Colon (tissue), 2 donors: ENCODE measurements at regions not wholly inside any gene's neighbourhood (a gene's known extent, or its start where the extent isn't known, plus 50 kb on each side); places are given as distances from the start of the nearest gene placed in this dataset.

Experiments
- FAIRE-seq: peaks from 2 replicates; lab custom pipeline; 2012; peaks lifted over from hg19 to GRCh38; lab: Jason Lieb, UNC
- donor health status: control.
- donor health status: control.

GRCh38 chr13:88883741-88884140 is 1212.6 kb downstream of the SLITRK5 start:
- no peak for FAIRE-seq

- FAIRE-seq, result no peak
Observed at GRCh38 chr13:88887045-88887662, 1216.0 kb downstream of the SLITRK5 start.

DNA sequence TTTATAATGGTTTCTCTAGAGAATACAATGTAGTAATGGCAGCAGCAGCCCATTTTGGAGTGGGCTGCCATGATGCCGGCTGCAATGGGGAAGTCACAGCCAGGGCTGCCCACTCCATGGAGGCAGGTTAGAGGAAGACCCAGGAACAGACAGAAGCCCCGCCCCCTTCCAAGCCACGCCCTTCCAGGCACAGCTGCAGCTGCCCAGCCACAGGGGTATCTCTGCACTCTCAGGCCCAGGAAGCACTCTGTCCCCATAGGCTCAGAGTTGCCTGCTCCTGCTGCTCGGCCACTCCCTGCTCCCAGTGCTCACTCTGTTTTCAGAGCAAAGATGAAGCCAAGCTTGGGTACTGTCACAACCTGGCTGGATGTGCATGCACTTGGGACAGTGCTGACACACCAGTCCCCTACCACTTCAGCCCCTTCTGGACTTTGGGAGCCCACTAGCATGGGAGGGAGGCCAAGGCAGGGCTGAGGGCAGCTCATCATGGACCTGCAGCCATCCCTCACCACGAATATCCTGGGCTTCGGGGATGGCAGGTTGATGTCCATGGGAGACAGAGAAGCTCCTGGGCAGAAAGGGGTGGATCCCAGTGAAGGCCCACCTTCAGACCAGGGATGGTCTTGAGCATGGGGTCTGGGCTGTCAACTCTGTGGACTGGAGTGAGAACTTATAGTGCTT is 1224.2 kb downstream of the SLITRK5 start:
- FAIRE-seq, result no peak

GRCh38 chr13:88896466-88896865 is 1225.3 kb downstream of the SLITRK5 start:
- FAIRE-seq, result no peak

DNA sequence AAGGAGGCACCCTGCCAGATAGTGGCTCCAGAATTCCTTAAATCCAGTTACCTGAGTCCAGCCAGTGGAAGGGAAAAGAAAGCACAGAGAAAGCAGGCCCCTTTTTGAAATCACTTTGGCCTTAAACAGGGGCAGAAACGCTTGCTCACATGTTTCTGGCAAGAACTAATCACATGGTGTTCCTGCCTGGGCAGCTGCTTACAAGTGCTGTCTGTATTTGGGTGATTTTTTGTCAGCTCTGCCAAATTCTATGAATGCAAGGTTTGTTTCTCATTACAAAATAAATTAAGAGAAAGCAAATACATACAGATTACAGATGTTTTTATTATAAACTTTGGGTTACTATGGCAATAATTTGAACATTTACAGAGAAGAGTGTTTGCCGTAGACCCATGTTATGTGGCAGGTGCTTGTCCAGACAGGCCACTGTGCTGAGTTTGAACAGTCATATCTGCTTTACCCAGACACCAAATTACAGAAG is 1237.8 kb downstream of the SLITRK5 start:
- FAIRE-seq, result no peak

DNA sequence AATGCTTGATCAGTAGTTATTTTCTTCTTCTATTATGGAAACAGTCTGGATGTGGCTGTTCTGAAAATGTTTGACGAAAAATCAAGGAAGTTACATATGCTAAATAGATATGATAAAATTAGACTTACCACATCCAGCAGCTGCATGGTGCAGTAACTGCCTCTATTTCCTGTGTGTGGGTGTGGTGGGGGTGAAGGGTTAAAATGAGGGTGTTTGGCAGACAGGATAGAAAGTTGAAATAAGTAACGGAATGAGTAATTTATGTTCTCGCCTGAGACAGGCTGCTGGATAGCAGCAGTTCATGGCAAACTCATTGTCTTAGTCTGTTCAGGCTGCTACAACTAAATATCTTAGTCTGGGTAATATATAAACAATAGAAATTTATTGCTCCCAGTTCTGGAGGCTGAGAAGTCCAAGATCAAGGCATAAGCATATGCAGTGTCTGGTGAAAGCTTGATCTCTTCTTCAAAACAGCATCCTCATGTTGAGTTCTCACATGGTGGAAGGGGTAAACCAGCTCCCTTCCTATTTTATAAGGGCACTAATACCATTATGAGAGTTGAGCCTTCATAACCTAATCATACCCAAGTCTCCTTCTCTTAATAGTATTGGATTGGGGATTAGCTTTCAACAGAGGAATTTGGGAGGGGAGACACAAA is 1248.9 kb downstream of the SLITRK5 start:
- no peak for FAIRE-seq

GRCh38 chr13:88925954-88926353 is 1254.8 kb downstream of the SLITRK5 start:
- FAIRE-seq, result no peak

DNA sequence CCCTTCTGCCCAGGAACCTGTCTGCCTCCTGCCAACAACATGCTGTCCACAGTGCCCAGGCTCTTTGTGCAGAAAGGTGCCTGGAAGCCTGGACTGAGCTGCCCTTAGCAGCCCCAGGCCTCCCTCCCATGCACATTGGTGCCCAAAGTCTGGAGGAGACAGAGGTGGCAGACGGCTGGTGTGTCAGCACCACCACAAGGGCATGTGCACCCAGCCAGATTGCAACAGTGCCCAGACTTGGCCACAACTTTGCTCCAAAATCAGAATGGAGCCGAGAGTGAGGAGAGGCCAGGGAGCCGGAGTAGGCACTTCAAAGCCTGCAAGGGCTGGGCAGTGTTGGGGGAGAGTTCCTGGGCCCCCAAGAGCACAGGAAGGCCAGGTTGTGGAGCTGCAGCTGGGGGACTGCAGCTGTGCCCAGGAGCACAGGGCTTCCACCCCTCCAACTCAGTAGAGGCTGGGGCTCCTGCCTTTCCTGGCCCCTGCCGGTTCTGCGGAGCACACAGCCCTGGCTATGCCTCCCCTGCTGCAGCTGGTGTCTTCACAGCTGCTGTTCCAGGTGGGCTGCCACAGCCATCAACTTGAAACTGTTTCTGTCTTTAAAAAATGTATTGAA is 1255.8 kb downstream of the SLITRK5 start:
- no peak for FAIRE-seq

GRCh38 chr13:88932950-88933349 is 1261.8 kb downstream of the SLITRK5 start:
- FAIRE-seq, result no peak

DNA sequence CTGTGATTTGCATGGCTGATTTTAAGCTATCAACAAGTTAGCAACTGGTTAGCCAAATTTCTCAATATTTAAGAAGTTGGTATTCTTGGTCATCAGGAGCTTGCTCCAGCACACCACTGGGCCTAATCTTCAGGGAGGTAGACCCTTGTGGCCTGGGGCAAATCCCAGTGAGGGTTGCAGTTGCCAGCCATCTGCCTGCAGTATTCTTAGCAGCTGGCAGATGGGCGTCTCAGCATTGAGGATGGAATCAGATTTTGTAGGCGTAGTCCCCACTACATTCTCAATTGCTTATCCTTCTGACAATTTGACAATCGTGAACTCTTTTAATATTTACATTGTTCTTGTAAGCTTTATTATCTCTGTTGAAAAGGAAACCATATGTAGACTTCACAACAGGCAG is 1266.2 kb downstream of the SLITRK5 start:
- no peak for FAIRE-seq

- no peak for FAIRE-seq
Observed at GRCh38 chr13:88945793-88946192, 1274.6 kb downstream of the SLITRK5 start.

- FAIRE-seq, result no peak
Observed at GRCh38 chr13:88948501-88948900, 1277.3 kb downstream of the SLITRK5 start.

DNA sequence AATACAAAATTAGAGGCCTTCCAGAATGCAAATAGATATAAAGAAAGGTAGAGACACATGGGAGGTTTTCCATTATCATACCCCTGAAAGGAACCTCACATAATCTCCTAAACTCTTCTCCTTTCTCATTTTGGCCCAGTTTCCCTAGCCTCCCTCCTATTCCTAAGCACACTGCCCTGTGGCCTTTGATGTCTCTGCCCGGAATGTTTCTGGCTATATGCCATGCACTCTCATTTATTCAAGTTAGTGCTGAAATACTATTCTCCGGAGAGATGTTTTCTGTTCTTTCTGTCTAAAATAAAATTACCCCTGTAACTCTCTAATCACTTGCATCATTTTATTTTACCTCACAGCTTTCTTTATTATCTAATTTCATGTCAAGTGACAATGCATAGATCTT is 1287.7 kb downstream of the SLITRK5 start:
- FAIRE-seq, result no peak

DNA sequence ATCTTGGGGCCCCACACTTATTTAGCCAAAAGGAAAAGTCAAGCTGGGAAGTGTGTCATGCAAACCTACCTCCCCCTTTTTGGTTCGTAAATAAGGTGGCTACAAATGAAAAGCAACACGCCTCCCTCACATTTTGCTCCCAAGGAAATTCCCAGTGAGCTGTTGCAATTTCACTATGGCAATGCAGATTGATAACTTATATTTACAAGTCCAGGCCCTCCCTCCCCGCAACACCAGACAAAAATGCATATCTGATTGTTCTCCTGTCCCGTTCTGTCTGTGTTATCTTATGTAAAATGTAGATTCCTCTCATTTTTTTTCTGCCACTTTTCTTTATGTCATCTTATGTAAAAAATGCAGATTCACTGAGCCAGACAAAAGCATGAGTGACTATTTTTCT is 1305.3 kb downstream of the SLITRK5 start:
- FAIRE-seq, result no peak

DNA sequence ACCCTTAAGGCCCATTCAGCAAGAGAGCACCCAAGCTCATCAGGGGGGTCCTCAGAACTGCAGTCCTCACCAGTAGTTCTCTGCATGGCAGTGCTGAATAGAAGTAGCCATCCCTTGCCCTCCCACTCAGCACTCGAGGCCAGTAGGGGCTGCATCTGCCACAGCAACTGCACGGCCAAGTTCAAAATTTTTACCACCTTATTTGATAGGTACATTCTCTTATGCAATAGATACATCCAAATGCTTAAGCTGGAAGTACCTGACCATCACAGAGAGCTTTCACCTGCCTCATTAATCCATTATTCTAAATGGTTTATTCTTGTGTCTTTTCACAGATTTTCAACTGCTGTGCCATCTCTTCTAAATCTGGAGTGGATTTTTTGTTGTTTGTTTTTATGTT is 1307.4 kb downstream of the SLITRK5 start:
- no peak for FAIRE-seq

GRCh38 chr13:88979465-88980175 is 1308.4 kb downstream of the SLITRK5 start:
- FAIRE-seq, result no peak

DNA sequence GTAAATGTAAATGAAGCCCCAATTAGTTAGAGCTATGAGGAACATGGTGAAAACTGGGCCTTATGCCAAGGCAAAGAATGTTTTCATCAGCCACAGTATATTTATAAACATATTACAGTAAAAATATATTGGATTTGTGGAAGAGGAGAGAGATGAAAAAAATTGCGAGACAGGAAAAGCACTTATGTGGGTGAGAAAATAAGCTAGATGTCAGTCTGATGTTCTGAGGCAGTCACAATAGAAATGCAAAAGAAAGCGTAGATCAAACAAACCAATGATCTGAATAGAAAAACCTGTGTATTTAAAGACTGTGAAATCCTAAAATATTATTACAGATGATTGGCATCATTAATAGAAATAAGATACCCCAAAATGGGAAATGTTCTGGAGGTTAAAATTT is 1332.5 kb downstream of the SLITRK5 start:
- FAIRE-seq, result no peak

DNA sequence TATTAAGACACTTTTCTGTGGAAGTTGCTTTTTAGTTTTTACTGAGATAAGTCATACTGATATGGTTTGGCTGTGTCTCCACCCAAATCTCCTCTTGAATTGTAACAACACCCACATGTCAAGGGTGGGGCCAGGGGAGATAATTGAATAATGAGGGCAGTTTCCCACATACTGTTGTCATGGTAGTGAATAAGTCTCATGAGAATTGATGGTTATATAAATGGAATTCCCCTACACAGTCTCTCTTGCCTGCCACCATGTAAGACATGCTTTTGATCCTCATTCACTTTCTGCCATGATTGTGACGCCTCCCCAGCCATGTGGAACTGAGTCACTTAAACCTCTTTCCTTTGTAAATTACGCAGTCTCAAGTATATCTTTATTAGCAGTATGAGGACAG is 1340.4 kb downstream of the SLITRK5 start:
- no peak for FAIRE-seq

- no peak for FAIRE-seq
Observed at GRCh38 chr13:89027694-89028306, 1356.6 kb downstream of the SLITRK5 start.

- no peak for FAIRE-seq
Observed at GRCh38 chr13:89029062-89029461, 1357.9 kb downstream of the SLITRK5 start.

GRCh38 chr13:89034015-89034414 is 1362.8 kb downstream of the SLITRK5 start:
- FAIRE-seq, result no peak

GRCh38 chr13:89052699-89053098 is 1381.5 kb downstream of the SLITRK5 start:
- FAIRE-seq, result no peak
